PC-3 (cell line): ENCODE measurements at regions not wholly inside any gene's neighbourhood (a gene's known extent, or its start where the extent isn't known, plus 50 kb on each side); places are given as distances from the start of the nearest gene placed in this dataset.

Experiments used
- ATAC-seq: fragments of 200-7000 bp; cut with Tn5 transposase; 2 replicates; pipeline ENCODE4 v1.9.1; 2020; ENCODE audit warnings: mild to moderate bottlenecking, moderate library complexity
- BruUV-seq: library from RNA; stranded (reverse); fragments of 400-500 nt; replicated peaks from 2 replicates; lab custom pipeline; 2021; lab: Mats Ljungman, UMichigan
- CTCF ChIA-PET: fragments of 300-600 bp; sonication (Branson Sonifier 250); formaldehyde crosslinking; loops from one replicate; lab custom pipeline; 2022; ENCODE audit warnings: antibody characterized with exemption; lab: Charles Lee
- POLR2A ChIA-PET: fragments of 300-600 bp; sonication (Branson Sonifier 250); formaldehyde crosslinking; loops from one replicate; lab custom pipeline; 2022; ENCODE audit warnings: antibody characterized with exemption; ENCODE audit not compliant: unreplicated experiment; lab: Charles Lee
- DNase-seq: peaks from one replicate; pipeline ENCODE4 v3.0.0-alpha.2; 2015
- H2AFZ ChIP-seq: fragments of 300-600 bp; sonication (generic); 2 replicates; pipeline ENCODE4 v1.6.0; 2016; ENCODE audit warnings: antibody characterized with exemption, low read length
- H3F3A ChIP-seq: fragments of 300-600 bp; sonication (generic); one replicate; pipeline ENCODE4 v1.6.0; 2017; ENCODE audit warnings: antibody characterized with exemption, low read length, control low read depth, mild to moderate bottlenecking; ENCODE audit not compliant: unreplicated experiment
- H3K27ac ChIP-seq: fragments of 300-600 bp; sonication (generic); 2 replicates; pipeline ENCODE4 v1.5.1; 2016; ENCODE audit warnings: mild to moderate bottlenecking, low read length
- H3K27me3 ChIP-seq: fragments of 300-600 bp; sonication (generic); 2 replicates; pipeline ENCODE4 v1.6.1; 2016; ENCODE audit warnings: low read length, mixed read lengths
- H3K36me3 ChIP-seq: fragments of 300-600 bp; sonication (generic); 2 replicates; pipeline ENCODE4 v1.6.1; 2016; ENCODE audit warnings: low read depth, mixed run types, low read length, mixed read lengths
- H3K4me1 ChIP-seq: fragments of 300-600 bp; sonication (generic); 2 replicates; pipeline ENCODE4 v1.5.1; 2016; ENCODE audit warnings: low read length; ENCODE audit not compliant: insufficient read depth
- H3K4me2 ChIP-seq: fragments of 300-600 bp; sonication (generic); 2 replicates; pipeline ENCODE4 v1.6.0; 2016; ENCODE audit warnings: low read length
- H3K4me3 ChIP-seq: fragments of 300-600 bp; sonication (generic); 2 replicates; pipeline ENCODE4 v1.5.1; 2016; ENCODE audit warnings: mild to moderate bottlenecking, low read length, mixed read lengths
- H3K79me2 ChIP-seq: fragments of 300-600 bp; sonication (generic); 2 replicates; pipeline ENCODE4 v1.6.1; 2017; ENCODE audit warnings: low read length, mixed read lengths
- H3K9ac ChIP-seq: fragments of 300-600 bp; sonication (generic); 2 replicates; pipeline ENCODE4 v1.6.0; 2016; ENCODE audit warnings: mild to moderate bottlenecking, low read length
- H3K9me2 ChIP-seq: fragments of 300-600 bp; sonication (generic); replicated peaks from 2 replicates; pipeline ENCODE4 v1.6.1; 2016; ENCODE audit warnings: mixed run types, low read length, mixed read lengths
- H3K9me3 ChIP-seq: fragments of 300-600 bp; sonication (generic); 2 replicates; pipeline ENCODE4 v1.6.1; 2016; ENCODE audit warnings: low read length, mixed read lengths
- H4K20me1 ChIP-seq: fragments of 300-600 bp; sonication (generic); 2 replicates; pipeline ENCODE4 v1.6.1; 2016; ENCODE audit warnings: low read length, mixed read lengths
- CTCF ChIP-seq: fragments of 300-600 bp; sonication (generic); conservative IDR thresholded peaks from 2 replicates; pipeline ENCODE4 v1.5.1; 2017; ENCODE audit warnings: antibody characterized with exemption, low read depth, mild to moderate bottlenecking, low read length
- EZH2 ChIP-seq: fragments of 300-600 bp; sonication (generic); IDR thresholded peaks from one replicate; pipeline ENCODE4 v1.6.1; 2017; ENCODE audit warnings: antibody characterized with exemption, mild to moderate bottlenecking, low read length; ENCODE audit not compliant: unreplicated experiment
- EZH2phosphoT487 ChIP-seq: fragments of 300-600 bp; sonication (generic); IDR thresholded peaks from 2 replicates; pipeline ENCODE4 v1.6.1; 2018; ENCODE audit warnings: mild to moderate bottlenecking, antibody characterized with exemption, low read length, borderline replicate concordance
- intact Hi-C: fragments of 100-400 bp; cut with micrococcal nuclease; formaldehyde crosslinking; loops from 2 replicates; pipeline ENCODE4 v1.9.0; 2023

- H3K79me2 ChIP-seq = no peaks in the 10 kb centered on the region
- ChIA-PET POLR2A (no interaction called here), CTCF (no interaction called here)
- peaks cover 16% of the 10 kb centered on the region for H3K4me1 ChIP-seq
- H3K27me3 ChIP-seq = no peaks in the 10 kb centered on the region
- no peaks in the 10 kb centered on the region for H3F3A ChIP-seq
- H3K36me3 ChIP-seq = no peaks in the 10 kb centered on the region
- H2AFZ ChIP-seq = no peak overlapping the region
- H3K27ac ChIP-seq = no peak overlapping the region
- no peak overlapping the region for H3K4me3 ChIP-seq
- ATAC-seq = no peak
- DNase-seq = peak; percentile 17
- H3K4me2 ChIP-seq = no peak overlapping the region
- H3K9ac ChIP-seq = no peak overlapping the region
- no peak for TF ChIP-seq EZH2phosphoT487
- no peak for TF ChIP-seq CTCF
- no peak for TF ChIP-seq EZH2
- H3K9me3 ChIP-seq = no peaks in the 10 kb centered on the region
- BruUV-seq = no TSS peak
- no peaks in the 10 kb centered on the region for H3K9me2 ChIP-seq
- H4K20me1 ChIP-seq = no peaks in the 10 kb centered on the region
- intact Hi-C loops = loop anchor here (5.0 kb wide), 1 partner anchor 383 kb away; no protein-coding TSS in a partner anchor
Observed at GRCh38 chr6:139659196-139659595, 284.7 kb upstream of the CITED2 start.

- intact Hi-C loops = loop anchor here (2.0 to 5.0 kb wide), 2 partner anchors 326 to 385 kb away; no protein-coding TSS in a partner anchor
Observed at GRCh38 chr6:139657119-139657518, 282.7 kb upstream of the CITED2 start.

More at GRCh38 chr6:139657119-139657518, 282.7 kb upstream of the CITED2 start:
- Histone ChIP-seq H3K27ac (no peak overlapping the region), H3K9ac (no peak overlapping the region), H3F3A (no peaks in the 10 kb centered on the region), H3K4me1 (peaks cover 16% of the 10 kb centered on the region), H4K20me1 (no peaks in the 10 kb centered on the region), H2AFZ (no peak overlapping the region), H3K27me3 (no peaks in the 10 kb centered on the region), H3K4me3 (no peak overlapping the region), H3K79me2 (no peaks in the 10 kb centered on the region), H3K9me2 (no peaks in the 10 kb centered on the region), H3K36me3 (no peaks in the 10 kb centered on the region), H3K9me3 (no peaks in the 10 kb centered on the region), H3K4me2 (no peak overlapping the region)
- BruUV-seq = no TSS peak
- POLR2A ChIA-PET = interaction anchor here (0.6 kb wide), 1 partner anchor 283 kb away, joined by 5 read pairs; the partner anchor contains the start of gene CITED2
- no peak for DNase-seq
- TF ChIP-seq EZH2 (no peak), CTCF (no peak), EZH2phosphoT487 (no peak)
- ATAC-seq = no peak
- CTCF ChIA-PET = no interaction called here
